HG02623 (cell line): ENCODE measurements at regions not wholly inside any gene's neighbourhood (a gene's known extent, or its start where the extent isn't known, plus 50 kb on each side); places are given as distances from the start of the nearest gene placed in this dataset.
"Not testable (repeated sequence)": the region's sequence is repeated elsewhere in the genome, so short reads cannot be mapped to it uniquely, and the experiment has no call there.

ENCODE experiments used
- ATAC-seq: cut with Tn5 transposase; IDR thresholded peaks from one replicate; pipeline ENCODE4 v1.9.1; 2021; ENCODE audit warnings: moderate library complexity; ENCODE audit not compliant: unreplicated experiment

DNA sequence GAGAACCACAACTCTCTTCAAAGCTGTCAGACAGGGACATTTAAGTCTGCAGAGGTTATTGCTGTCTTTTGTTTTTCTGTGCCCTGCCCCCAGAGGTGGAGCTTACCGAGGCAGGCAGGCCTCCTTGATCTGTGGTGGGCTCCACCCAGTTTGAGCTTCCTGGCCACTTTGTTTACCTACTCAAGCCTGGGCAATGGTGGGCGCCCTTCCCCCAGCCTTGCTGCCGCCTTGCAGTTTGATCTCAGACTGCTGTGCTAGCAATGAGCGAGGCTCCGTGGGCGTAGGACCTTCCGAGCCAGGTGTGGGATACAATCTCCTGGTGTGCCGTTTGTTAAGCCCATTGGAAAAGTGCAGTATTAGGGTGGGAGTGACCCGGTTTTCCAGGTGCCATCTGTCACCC lies 822.1 kb downstream of the KCNMA1 start:
- not testable (repeated sequence) for ATAC-seq

GRCh38 chr10:76811430-76811829 lies 826.2 kb downstream of the KCNMA1 start:
- no peak for ATAC-seq

DNA sequence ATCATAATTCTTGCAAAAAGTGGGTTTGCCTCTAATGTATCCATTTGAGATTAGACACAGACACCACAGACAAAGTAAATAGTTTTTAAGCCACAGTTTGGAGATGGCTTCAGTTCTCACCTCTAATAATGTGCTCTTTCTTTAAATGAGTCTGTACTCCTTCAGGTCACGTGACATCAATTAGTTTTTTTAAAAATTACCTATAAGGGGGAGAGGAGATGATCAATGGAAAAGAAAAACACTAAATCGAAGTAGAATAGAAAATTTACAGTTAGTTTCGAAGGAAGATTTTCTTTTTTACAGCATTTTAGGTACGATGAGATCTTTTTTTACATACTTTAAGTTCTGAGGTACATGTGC lies 849.2 kb downstream of the KCNMA1 start:
- no peak for ATAC-seq

DNA sequence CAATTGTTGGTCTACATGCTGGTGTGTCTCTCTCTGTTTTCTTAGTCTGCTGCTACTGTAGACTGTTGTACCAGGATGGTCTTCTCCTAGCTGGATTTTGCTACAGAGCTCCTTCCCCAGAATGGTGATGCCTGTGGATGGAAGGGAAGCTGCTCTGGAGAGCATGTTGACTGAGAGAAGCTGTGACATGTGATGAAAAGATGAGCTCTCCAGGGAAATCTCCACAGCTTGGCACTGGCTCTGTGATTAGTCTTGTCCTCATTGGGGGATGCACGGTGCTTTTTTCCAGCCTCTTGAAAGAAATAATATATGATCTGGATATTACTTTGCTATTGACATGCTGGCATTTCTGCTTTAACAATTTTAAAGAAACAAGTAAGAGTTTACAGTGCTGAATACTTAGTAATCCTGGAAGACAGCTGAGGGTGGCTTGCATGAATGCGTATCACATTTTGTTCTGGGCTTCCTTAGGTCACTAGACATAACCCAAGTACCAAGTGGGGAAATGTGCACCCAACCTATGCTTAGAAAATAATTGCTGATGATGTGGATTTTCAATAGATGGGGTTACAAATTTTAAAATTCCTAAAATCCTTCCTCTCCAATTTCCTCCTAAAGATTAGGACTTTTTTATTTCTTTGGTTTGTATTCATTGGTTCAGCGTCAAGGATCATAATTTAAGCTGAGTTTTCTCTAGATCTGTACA lies 849.7 kb downstream of the KCNMA1 start:
- ATAC-seq = no peak

- no peak for ATAC-seq
Observed at GRCh38 chr10:76786504-76787072, 851.0 kb downstream of the KCNMA1 start.

GRCh38 chr10:76784076-76784475 lies 853.5 kb downstream of the KCNMA1 start:
- no peak for ATAC-seq

- ATAC-seq = no peak
Observed at GRCh38 chr10:76779796-76780301, 857.8 kb downstream of the KCNMA1 start.

DNA sequence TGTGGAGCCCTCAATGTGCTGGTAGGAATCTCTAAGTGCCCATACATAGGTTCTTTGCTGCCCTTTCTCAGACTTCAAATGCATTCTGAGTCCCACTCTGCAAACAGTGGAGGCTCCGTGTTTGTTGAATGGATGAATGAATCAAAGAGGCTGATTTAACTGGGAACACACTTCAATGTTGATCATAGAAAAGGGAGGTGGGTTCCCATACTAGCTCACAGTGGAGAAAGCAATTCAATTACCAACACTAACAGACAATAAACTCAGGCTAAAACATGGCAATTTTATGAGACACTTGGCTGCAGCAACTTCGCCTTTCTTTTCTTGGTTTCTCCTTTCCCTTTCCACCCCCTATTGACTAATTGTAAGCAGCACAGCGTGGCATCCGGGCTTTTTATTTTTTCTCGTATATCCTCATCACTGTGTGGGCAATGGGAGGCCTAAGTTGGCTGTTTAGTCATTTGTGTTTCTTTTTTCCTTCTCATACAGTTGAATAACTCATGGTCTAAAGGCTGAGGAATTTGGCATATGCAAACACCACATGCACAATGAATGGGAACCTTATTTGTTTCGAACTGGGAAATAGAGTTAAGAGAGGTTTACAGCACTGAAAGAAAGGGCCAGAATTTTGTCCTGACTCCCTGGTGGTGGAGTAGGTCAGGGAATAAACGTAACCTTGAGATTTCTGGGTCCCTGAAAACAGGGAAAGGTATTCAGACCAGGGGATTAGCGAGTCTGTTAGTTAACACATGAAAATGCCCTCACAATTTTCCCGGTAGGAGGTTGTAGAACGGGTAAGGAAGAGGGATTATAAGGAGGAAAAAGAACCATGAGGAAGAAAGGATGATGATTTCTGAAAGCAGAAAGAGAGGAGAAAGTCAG lies 858.5 kb downstream of the KCNMA1 start:
- ATAC-seq = no peak

- no peak for ATAC-seq
Observed at GRCh38 chr10:76774987-76775603, 862.5 kb downstream of the KCNMA1 start.

- ATAC-seq = no peak
Observed at GRCh38 chr10:76769582-76769981, 868.0 kb downstream of the KCNMA1 start.

GRCh38 chr10:76769161-76769560 lies 868.4 kb downstream of the KCNMA1 start:
- ATAC-seq = no peak

DNA sequence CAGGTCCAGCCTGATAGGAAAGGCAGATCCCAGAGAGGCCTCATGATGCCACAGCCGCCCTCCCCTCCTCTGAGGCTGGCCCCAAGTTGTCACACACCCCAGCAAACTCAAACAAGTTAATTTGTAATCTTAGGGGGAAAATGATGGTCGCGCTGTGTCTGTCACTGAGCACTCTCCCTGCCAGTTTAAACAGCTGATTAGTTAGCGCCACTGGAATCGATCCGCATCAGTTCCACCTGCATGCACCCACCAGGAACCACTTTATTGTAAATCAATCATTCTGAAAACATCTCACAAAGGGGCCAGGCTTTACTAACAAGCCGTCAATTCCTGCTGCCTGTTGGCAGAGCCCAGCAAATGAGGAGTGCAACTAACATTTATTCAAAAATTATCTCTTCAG lies 870.9 kb downstream of the KCNMA1 start:
- no peak for ATAC-seq

- ATAC-seq = not testable (repeated sequence)
Observed at GRCh38 chr10:76764921-76765320, 872.7 kb downstream of the KCNMA1 start.

DNA sequence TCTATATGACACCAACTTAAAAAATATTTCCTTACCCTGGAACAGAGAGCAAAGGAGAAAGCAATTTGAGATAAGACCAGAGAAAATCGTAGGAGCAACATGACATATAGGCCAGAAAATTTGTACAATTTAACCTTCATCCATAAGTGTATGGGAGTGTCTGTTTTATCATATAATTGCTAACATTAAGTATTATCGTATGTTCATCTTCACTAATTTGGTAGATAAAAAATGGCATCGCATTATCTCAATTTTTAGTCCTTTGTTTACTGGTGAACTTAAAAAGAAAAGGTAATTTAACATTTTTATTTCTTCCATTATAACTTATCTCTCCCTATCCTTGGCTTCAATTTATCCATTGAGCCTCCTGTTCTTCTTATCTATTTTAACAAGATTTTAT lies 873.4 kb downstream of the KCNMA1 start:
- ATAC-seq = no peak

- no peak for ATAC-seq
Observed at GRCh38 chr10:76763376-76763775, 874.2 kb downstream of the KCNMA1 start.

- no peak for ATAC-seq
Observed at GRCh38 chr10:76759681-76760080, 877.9 kb downstream of the KCNMA1 start.

GRCh38 chr10:76743169-76743568 lies 894.4 kb downstream of the KCNMA1 start:
- no peak for ATAC-seq

- no peak for ATAC-seq
Observed at GRCh38 chr10:76740514-76740913, 897.1 kb downstream of the KCNMA1 start.

GRCh38 chr10:76738991-76739390 lies 898.6 kb downstream of the KCNMA1 start:
- no peak for ATAC-seq

DNA sequence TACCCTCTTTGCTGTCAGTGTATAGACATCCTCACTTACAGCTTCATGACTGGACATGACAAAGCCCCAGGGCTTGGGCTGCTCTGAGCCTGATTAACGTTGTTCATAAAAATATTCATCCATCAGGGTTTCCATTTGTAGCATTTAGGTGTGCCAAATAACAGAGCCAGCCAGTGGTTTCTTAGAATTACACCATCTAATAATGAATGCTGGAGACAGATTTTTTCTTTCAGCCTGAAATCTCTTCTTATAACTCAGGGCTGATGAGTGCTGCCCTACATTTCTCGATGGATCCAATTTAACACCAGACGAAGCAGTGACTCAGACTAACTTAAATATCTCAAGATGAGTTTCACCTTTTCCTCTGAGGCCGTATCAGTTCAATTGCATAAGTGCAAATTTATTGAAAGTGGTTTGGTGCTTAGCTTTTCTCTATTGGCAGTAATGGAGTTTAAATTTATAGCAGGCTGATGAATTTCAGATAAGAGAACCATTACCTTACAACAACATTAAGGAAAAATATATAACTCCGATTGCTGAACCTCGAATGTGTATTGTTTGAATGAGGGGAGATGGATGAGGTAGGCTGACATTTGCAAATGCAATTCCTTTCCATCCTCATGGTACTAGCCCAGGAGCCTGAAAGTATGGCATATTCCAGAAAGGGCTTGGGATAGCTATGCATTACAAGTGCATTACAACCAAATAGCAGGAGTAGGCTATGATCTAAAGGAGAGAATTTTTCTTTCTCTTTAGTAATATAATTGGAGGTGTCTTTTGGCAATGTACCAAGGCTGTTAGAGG lies 900.6 kb downstream of the KCNMA1 start:
- ATAC-seq = no peak

DNA sequence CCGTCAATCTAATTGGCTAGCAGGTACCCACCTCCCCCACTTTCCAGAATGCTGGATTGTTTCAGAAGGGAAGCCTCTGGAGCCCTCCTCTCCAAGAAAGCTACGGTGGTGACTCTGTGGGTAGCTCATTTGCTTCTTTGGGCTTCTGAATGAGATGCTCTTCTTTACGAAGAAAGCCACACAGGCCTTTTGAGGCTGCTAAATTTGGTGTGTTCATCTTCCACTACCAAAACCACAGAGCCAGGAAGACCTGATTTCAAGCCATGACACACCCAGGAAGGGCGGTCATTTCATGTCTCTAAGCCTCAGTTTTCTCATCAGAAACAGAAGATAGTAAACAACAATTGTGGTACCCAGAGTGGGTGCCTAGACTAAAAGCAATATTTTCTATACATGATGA lies 901.2 kb downstream of the KCNMA1 start:
- no peak for ATAC-seq
